ENCODE measurements at regions not wholly inside any gene's neighbourhood (a gene's known extent, or its start where the extent isn't known, plus 50 kb on each side); places are given as distances from the start of the nearest gene placed in this dataset.

DNA sequence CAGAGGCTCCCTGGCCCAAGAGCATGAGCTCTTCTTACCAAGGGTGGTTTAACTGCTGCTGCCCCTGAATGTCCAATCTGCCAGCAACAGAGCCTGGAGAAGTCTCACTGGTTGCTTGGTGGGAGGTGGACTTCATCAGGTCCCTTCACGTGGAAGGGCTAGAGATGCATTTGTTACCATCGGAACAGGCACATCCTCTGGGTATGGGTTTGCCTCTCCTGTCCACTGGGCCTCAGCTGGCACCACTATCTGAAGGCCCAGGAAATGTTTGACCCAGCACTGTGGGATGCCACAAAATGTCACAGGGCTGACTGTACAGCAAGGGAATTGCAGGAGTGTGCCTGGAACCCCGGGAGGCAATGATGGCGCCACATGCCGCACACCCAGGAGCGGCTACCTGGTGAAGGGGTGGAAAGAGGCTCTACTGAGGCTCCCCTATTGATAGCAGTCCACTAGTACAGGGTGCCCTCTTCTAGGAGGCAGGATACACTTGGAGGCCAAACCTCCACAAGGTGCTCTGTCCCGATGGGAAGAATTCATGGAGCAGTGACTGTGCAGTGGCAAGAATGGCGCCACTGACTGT is 603.1 kb upstream of the MGMT start:
- TF ChIP-seq, protein P1, sequence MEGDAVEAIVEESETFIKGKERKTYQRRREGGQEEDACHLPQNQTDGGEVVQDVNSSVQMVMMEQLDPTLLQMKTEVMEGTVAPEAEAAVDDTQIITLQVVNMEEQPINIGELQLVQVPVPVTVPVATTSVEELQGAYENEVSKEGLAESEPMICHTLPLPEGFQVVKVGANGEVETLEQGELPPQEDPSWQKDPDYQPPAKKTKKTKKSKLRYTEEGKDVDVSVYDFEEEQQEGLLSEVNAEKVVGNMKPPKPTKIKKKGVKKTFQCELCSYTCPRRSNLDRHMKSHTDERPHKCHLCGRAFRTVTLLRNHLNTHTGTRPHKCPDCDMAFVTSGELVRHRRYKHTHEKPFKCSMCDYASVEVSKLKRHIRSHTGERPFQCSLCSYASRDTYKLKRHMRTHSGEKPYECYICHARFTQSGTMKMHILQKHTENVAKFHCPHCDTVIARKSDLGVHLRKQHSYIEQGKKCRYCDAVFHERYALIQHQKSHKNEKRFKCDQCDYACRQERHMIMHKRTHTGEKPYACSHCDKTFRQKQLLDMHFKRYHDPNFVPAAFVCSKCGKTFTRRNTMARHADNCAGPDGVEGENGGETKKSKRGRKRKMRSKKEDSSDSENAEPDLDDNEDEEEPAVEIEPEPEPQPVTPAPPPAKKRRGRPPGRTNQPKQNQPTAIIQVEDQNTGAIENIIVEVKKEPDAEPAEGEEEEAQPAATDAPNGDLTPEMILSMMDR (conservative IDR thresholded peaks at IDR 0.05): no peak
- H3K27ac ChIP-seq: no peak overlapping the region

DNA sequence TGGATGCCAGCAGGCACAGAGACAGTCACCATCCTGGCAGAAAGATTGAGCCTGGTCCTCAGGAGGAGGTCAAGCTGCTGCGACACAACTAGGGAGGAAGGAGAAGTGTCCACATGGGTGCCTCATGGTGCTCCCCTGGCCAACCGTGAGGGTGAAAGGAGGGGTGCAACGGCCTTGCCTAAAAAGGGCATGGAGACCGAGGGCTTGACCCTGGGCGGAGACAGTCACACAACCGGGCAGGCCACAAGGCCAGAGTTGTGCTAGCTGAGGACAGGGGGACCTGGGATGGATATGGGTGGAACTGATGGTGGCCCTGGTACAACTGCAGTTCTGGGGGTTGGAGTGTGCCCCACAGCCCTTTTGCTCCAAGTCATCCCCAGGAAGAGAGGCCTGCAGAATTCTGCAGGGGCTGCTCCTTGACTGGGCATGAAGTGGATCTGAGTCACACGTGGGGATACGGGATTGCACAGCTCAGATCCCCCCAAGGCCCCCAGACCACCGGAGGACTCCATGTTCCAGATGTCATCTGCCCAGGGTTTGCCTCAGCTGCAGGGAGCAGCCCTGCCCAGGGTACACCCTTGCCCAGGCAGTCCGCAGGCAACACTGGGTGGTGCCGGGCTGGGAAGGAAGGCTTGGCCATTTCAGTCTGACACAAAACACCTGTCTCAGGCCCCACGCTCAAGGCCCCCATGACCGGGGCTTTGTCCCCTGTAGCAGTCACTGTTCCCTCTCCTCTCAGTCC is 602.3 kb upstream of the MGMT start:
- no peak overlapping the region for H3K27ac ChIP-seq
- TF ChIP-seq, protein P1 (conservative IDR thresholded peaks at IDR 0.05): no peak

DNA sequence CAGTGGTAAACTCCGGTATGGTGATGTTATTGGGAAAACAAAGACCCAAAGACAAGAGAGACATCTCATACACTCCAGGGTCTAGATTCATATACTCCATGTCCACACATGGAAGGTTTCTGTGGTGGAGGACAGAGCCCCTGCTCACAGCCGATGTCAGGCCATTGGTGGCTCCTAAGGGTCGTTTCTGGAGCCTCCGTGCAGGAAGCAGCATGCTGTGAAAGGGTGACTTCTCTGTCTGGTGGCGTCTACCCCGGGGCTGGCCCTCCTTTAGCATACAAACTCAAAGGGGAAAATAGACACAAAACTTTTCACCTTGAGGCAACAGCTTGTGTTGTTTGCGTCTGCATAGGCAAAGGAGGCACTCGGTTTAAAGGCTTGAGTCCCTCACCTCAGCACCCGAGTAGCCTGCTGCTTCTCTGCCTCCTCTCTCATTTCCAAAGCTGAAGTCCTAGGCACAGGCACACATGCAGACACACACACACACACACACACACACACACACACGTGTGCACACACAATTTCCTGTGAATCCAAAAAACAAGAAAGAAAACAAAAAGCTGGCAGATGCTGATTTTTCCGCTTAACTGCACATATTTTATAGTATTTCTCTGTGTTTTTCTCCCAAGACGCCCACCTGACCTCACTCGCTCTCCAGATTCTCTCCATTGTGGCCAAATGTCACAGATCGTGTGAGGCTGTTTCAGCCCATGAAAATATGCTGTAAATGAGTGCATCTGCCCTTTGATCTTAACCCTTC is 601.4 kb upstream of the MGMT start:
- H3K27ac ChIP-seq: peak overlapping the region; percentile 63
- TF ChIP-seq, protein P1 (conservative IDR thresholded peaks at IDR 0.05): no peak

DNA sequence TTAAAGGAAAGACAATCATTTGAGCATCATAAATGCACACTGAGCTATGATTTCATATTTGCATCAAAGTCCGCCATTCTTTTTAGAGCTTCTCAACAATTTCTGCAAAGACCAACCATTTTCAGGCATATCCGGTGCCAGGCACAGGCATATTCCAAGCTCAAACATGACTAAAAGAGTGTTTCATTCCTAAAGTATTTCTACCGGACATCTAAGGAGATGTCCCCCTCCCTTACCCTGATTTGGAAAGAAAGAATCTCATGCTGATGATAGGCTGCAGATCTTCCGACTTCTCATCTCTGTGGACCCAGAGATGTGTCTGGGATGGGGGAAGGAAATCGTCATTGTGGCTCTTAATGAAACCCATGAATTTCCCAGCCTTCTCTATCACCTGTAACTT is 600.5 kb upstream of the MGMT start:
- TF ChIP-seq, protein P1 (conservative IDR thresholded peaks at IDR 0.05): no peak
- H3K27ac ChIP-seq: peak overlapping the region; percentile 63

DNA sequence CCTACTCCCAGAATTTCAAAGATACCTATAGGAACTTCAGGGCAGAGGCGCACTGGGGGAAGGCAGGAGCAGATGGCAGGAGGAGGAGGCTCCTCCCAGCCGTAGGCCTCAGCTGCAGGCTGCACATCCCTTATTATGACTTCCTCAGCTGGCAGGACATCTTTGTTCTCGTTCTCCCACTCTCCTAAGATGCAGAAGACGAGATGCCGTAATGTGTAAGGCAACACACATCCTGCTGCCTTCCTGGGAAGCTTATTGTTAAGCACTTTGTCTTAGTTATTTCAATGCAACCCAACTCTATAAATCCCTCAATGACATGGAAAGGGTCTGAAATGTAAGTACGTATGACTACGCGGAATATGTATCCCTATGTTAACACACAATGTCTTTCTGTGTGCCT is 599.8 kb upstream of the MGMT start:
- TF ChIP-seq, protein P1 (conservative IDR thresholded peaks at IDR 0.05): no peak

DNA sequence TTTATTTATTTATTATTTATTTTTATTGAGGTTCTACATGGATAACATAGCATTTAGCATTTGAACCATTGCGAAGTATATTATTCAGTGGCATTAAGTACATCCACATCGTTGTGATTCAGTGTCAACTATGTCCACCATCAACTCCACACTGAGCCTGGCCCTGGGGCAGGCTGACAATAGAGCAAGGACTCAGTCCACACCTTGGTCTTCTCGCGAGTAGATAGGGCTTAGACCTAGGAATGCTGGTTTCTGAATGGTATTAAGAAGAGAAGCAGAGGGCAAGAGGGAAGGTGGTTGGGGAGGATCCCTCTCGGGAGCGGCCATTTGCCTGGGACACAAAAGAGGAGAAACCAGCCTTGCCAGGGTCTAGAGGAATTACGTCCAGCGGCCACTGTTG is 599.2 kb upstream of the MGMT start:
- H3K27ac ChIP-seq: no peak overlapping the region
- TF ChIP-seq, protein P1 (conservative IDR thresholded peaks at IDR 0.05): no peak

More for the DNA sequence above, 599.8 kb upstream of the MGMT start:
- H3K27ac ChIP-seq: no peak overlapping the region

DNA sequence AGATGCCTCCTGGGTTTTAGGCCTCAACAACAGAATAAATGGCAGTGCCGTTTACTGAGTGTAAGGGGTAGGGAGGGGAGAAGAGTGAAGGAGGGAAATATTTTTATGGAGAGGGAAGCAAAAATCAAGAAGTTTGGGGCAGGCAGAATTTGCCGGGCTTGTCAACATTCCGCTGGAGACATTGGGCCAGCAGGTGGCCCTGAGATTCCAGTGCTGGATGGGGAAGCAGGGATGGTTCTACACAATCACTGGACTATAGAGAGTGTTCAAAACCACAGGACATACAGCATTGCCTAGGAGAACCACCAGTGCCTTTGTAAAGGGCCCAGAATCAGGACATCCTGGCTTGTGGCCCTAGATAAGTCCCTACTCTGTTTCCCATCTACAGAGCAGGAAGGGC is 598.6 kb upstream of the MGMT start:
- TF ChIP-seq, protein P1 (conservative IDR thresholded peaks at IDR 0.05): no peak

More for the DNA sequence above, 598.6 kb upstream of the MGMT start:
- no peak overlapping the region for H3K27ac ChIP-seq
